ENCODE measurements at regions not wholly inside any gene's neighbourhood (a gene's known extent, or its start where the extent isn't known, plus 50 kb on each side); places are given as distances from the start of the nearest gene placed in this dataset.
A peak's percentile ranks its signal among the peaks of the same experiment; 100 is the strongest.
"Not testable (repeated sequence)": the region's sequence is repeated elsewhere in the genome, so short reads cannot be mapped to it uniquely, and the experiment has no call there.

DNA sequence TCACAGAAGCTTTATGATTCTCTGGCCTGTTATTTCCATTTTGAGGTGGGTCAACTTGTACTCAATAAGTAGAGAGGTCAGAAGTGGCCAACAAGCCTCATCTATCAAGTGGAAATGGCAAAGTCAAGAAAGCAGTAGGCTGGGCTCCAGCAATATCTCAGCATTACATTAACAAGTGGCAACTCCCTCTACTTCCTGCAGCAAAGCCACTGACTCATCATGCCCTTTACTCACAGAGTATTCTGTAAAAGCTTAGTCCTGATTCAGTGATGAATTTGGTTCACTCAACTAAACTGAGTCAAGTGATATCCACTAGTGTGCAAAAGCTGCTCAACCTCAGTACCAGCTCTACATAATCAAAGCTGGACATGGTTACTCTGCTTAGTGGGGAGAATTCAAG, 954.6 kb downstream of the EPHA3 start:
- DNase-seq (ENCODE audit: low read depth, low spot score), result no peak

DNA sequence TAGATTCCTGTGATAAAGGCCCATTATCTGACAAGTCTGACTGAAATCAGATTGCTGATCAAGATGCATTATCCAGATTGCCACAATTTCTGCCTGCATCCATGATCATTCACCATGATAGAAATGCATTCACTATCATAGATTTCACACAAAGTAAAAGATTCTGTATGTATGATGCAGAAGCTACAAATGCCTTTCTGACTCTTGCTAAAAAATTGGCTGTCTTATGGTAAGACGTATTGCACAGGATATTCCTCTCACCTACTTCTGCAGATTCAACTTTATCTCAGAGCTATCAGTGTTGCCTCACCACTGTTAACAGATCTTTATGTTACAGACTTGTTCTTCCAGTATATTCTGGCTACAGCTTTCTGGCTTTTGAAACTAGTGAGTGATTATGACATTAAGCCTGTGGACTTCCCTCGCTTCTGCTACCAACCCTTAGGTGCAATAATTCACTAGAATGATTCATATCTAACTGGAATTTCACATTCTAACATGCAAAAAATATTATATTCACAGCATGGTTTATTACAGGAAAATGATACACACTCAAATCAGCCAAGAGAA, 955.3 kb downstream of the EPHA3 start:
- no peak for DNase-seq (ENCODE audit: low read depth, low spot score)

DNA sequence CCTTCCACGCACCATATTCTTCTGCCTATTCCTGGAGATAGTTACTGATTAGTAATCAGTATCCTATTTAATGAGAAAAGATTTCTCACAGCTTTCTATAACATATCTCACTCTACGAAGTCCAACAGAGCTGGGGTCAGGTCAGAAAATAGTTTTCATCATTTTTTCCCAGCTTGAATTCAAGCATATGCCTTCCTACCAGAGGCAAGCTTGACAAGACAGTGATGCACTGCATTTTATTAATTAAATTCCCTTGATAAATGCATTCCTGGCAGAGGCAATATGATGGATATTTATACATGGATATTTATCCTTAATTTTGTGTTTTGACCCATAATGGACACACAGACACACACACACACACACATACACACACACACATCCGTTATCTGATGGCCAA, 961.4 kb downstream of the EPHA3 start:
- DNase-seq (ENCODE audit: low read depth, low spot score), result no peak

DNA sequence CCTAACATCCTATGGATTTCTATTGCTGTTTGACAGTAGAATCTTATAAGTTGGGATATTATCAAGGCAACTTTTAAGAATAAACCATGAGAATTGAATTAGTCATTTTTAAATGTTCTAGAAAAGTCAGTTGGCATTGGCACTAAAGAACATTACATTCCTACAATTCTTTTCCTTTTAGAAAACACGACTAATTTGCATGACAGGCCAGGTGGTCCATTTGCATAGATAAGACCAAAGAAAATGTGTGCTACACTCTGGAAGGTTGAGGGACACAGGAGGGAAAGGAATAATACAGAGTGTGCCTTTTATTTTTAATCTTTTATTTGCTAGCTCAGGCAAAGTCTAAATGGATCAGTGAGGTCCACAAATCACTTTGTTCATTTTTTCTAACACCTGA, 962.3 kb downstream of the EPHA3 start:
- no peak for DNase-seq (ENCODE audit: low read depth, low spot score)

DNA sequence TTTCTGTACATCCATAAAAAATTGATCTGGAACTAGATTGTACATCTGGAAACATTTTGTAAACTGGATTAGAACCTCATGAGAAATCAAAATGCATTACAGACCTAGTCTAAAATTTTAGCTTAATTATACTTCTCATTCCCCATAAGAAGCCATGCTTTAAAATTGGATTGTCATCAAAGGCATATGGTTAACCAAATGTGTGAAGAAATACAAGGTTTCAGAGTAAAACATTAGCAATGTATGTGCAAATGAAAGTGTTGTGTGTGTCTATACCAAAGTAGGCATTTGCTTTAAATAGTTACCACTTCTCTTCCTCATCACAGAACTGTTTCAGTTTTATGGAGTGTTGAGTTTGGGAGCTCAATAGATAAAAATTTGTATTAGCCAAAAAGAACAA, 968.7 kb downstream of the EPHA3 start:
- no peak for DNase-seq (ENCODE audit: low read depth, low spot score)

DNA sequence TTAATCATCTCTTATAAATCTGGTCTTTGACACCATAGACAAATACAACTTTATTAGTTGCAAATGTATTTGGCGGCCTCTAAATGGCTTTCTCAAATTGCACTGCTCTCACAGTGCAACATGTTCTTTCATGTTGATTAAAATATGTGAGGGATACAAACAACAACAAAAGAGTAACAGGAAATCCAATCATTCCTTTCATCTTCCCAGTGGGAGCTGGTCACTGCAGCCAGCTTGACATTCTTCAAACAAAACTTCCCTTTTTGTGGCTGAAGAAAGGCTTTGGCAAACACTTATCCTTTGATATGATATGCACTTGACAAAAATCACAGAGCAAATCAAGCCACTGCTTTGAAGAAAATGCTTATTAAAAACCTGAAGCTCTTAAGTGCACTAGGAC, 973.6 kb downstream of the EPHA3 start:
- DNase-seq (ENCODE audit: low read depth, low spot score), result peak; percentile 28

DNA sequence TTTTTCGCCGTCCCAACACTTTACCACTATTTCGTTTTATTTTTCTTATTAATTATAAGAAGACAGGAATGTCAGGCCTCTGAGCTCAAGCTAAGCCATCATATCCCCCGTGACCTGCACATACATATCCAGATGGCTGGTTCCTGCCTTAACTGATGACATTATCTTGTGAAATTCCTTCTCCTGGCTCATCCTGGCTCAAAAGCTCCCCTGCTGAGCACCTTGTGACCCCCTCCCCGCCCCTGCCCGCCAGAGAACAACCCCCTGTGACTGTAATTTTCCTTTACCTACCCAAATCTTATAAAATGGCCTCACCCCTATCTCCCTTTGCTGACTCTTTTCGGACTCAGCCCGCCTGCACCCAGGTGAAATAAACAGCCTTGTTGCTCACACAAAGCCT, 978.9 kb downstream of the EPHA3 start:
- not testable (repeated sequence) for DNase-seq (ENCODE audit: low read depth, low spot score)

DNA sequence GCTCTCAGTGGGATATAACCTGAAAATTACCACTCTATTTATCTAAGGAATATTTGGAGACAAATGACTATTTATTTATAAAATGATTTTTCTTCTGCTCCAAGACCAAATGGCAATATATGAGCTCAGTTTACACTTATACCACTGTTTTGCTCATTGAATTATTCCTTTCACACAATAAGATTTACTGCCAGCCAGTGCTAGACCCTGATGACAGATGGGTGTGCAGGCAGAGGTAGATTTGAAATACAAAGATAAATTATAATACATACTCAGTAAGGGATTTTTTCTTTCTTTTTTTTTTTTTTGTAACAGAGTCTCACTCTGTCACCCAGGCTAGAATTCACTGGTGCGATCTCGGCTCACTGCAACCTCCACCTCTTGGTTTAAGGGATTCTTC, 980.3 kb downstream of the EPHA3 start:
- DNase-seq (ENCODE audit: low read depth, low spot score), result no peak

DNA sequence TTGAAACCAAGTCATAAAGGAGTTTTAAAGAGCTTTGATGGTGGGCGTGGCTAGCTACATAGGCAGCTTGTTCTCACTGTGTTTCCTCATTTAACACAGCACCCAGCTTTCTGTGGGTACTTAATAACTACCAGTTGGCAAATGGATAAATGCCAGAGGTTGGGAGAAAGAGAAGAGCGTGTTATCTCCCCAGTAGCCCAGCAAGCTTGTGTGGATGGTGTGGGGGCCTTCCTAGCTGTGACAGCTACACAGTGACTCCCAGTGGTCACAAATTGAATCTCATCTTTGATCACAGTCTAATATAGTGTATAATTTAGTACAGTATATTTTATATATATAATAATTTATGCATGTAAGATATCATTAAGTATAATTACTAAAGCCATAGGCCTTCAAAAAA, 984.1 kb downstream of the EPHA3 start:
- DNase-seq (ENCODE audit: low read depth, low spot score), result peak; percentile 32

DNA sequence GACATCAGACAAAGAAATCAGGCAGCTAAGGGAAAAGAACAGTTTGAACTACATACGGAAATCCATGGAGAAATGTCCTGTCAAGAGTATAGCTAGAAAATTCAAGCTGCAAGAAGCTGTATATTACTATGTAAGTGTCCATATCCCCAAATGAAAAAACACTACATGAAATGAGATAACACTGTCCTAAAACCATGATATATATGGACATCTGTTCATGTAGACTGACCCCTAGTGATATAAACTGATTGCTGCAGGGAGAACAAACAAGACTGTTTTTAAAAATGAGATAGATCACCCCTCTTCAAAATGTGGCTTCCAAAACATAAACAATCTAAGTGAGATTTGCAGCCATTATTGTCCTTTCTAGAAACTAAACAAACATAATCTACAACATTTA, 985.6 kb downstream of the EPHA3 start:
- DNase-seq (ENCODE audit: low read depth, low spot score), result no peak

DNA sequence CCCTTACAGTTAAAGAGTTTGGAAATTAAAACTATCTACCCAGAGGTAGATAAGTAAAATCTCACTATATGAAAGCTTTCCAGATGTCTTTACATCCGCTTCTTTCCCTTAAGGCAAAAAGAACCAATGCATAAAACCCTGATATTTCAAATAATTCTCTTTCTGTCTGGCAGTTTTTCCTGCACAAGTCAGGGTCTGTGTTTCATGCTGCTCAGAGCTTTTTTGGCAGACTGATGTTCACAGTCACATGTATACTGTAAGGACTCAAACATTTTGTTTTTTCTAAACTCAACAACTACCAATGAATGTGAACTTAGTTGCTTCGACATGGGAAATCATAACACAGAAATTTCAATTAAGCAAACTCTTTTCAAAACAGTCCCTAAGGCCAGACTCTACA, 988.4 kb downstream of the EPHA3 start:
- no peak for DNase-seq (ENCODE audit: low read depth, low spot score)

DNA sequence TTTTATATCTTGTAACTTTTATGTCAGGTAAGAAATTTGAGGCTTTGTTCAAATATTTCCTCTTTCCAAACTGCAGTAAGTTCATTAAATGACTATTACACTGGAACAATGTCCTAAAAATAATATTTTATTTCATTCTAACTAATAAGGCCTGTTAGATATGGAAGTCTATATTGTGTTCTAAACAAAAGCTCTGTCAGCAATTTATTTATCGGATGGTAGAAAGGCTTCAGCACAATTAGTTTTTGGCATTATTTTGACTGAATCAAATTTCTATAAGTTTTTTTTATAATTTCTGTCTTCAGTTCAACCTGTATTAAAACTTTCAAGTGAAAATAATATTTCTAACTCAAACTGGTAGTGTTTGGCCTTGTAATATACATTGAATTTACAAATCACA, 992.1 kb downstream of the EPHA3 start:
- DNase-seq (ENCODE audit: low read depth, low spot score), result no peak

DNA sequence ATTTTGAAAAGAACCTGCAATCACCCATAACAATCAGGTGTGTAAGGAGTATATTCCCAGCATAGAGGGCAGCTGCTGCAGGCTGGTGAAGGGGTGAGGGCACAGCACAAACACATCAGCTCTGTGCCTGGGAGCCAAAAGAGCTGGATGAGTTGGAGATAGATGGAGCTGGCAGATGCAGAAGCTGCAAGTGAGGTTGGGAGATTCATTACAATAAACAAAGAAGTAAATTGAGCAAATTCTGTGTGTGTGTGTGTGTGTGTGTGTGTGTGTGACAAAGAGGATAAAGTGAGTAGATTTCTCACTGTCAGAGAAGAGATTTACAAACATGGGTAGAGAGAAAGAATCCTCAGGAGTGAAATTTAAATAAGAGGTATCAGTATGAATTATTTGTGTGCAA, 994.7 kb downstream of the EPHA3 start:
- no peak for DNase-seq (ENCODE audit: low read depth, low spot score)

DNA sequence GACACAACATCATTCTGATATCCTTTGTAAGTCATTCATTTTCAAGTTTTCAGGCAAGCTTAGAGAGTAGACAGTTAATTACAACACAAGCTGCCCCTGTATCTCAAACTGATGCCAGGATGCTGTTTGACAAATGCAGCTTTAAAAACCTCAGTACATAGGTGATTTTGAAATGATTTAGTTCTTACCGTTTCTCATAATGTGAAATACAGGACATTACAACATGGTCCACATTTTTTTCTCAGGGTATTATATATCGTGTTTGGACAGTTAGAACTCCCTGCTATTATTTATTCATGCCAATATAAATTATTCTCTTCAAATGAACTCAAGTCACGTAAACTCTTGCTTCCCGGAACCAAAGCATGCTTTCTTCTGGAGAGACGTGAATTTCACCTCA, 1013.9 kb downstream of the EPHA3 start:
- no peak for DNase-seq (ENCODE audit: low read depth, low spot score)

DNA sequence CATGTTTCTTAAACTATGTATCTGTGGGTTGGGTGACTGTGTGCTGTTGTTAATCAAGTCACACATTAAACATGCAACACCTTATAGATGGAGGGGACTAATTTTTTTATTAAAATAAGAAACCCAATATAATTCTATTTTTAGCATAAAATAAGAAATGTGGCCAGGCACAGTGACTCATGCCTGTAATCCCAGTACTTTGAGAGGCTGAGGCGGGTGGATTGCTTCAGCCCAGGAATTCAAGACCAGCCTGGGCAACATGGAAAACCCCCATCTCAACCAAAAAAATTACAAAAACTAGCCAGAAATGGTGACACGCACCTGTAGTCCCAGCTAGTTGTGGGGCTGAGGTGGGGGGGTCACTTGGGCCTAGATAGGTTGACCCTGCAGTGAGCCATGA, 1021.0 kb downstream of the EPHA3 start:
- no peak for DNase-seq (ENCODE audit: low read depth, low spot score)

DNA sequence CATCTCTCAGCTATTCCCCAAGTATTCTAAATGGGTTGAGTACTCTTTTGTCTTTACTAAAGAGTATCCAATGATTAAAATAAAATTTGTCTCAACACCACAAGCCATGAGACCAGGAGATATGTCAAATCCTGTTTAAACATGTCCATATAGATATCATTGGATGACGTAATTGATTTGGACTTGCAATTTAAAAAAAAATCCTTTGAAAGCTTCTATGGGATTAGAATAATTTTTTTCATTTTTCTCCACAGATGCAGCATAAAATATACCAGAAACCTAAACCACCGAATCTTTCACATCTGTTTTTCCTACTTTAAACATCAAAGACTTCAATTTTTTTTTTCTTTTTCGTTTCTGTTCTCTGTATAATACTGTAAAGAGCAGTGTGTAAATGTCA, 1022.3 kb downstream of the EPHA3 start:
- DNase-seq (ENCODE audit: low read depth, low spot score), result no peak

DNA sequence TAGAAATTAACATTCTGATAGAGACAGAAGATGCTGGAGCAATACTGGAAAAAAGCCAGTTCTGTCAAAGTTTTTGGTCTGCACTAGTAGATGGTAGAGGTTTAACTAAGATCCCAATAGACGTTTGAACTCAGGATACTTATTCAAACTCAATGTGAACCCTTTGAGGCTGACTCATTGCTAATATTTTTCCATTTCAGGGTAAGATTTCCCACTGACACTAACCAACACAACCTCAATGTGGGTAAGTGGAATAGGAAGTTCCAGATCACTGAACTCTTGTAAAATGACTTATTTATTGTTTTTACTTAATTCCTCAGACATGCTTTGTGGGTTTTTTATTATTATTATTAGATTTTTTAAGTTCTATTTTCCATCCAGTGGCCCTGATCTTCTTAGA, 1024.8 kb downstream of the EPHA3 start:
- DNase-seq (ENCODE audit: low read depth, low spot score), result no peak

DNA sequence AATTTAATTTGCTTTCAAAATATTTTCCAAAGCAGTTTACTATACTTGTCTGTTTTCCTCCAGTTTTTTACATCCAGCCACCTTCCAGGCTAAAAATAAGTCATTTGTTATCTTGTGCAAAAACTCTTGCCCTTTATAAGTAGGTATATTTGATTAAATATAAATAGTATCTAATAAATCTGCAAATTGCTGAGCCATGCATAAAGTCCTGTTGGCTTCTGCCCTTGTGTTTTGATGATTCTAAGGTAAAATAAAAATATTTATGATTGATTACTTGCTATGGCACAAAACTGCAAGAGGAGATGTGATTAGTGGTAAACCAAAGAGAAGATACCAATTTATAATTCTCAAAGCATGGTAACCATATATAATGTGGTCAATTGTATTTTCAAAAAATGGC, 1026.7 kb downstream of the EPHA3 start:
- no peak for DNase-seq (ENCODE audit: low read depth, low spot score)

DNA sequence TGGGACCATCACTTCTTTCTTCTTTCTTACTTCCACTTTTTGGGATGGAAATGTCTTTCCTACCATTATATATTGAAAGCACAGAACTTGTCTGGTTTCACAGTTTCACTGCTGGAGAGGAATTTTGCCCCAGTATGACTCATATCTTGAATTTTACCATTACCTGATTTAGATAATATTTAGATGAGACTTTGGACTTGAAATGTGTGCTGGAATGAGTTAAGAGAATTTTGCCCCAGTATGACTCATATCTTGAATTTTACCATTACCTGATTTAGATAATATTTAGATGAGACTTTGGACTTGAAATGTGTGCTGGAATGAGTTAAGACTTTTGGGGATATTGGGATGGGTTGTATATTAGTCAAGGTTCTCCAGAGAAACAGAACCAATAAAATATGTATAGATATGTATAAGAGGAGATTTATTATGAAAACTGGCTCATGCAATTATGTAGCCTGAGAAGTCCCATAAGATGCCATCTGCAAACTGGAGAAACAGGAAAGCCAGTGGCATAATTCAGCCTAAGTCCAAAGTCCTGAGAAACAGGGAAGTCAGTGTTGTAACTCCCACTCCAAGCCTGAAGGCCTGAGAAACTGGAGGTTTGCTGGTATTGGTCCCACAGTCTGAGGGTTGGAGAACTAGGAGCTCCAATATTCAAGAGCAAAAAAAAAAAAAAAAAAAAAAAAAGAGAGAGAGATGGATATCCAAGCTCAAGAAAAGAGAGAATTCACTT, 1029.2 kb downstream of the EPHA3 start:
- DNase-seq (ENCODE audit: low read depth, low spot score), result no peak

DNA sequence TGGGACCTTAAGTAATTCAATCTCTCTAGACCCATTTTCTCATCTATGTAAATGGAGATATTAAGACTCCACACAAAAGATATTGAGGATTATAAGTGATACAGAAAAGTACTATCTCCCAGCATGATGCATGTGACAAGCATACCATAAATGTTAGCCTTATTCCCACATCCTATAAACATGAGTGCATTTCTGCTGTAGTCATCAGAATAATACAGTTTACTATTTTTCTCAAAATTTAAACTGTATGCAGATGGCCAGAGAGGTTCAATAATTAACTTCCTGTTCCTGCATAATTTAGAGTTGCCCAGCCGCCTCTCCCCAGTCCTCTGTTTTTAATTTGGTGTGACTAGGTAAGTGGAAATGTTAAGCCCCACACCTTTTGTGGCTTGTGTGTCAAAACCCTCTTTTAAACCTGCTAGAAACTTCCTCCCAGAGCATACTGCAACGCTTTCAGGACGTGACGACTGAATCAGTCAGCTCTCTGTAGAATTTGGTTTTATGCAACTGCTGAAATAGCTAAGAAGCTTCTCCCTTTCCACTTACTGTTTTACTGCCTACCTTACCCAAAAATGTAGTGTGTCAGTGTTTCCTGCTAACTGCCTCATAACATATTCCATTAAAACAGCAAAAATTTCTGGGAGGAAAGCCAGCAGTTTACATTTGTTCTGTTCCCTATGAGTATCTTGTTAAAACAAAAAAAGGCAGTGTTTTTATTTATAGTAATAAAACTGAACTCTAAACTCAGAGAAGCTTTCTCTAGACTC, 1037.9 kb downstream of the EPHA3 start:
- DNase-seq (ENCODE audit: low read depth, low spot score), result no peak

DNA sequence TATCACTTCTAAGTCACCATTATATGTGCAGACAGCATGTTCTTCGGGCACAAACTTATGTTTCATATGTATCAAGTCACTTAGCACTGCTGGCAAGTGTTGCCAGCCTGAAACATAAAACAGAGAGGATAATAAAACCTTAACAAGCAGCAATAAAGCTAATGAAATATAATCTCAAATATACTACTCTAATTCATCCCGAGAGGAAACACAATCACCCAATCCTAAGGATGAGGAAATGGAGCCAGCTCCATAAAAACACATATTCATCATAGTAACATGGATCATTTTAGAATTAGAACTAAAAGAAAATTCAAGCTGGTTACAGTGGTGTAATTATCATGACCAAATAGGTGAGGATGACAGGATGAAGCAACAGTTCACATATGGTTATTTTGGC, 1072.7 kb downstream of the EPHA3 start:
- DNase-seq (ENCODE audit: low read depth, low spot score), result no peak

DNA sequence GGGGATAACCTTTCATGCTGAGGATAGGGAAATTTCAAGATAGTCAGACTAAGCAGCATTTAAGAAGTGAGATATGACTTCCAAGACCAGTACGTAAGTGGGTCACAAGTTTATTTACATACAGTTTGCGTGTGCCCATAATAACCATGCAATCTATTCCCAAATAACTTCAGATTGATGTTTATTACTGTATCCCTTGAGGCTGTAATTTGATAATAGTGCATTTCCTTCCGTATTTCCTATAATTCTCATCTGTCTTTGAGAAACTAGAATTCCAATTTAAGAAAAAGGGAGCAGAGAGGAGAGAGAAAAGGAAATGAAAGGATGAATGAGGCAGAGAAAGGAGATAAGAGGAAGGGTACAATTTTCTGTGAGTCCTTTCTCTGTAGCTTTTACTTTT, 1073.1 kb downstream of the EPHA3 start:
- DNase-seq (ENCODE audit: low read depth, low spot score), result no peak
